Liver (tissue), 8 donors: ENCODE measurements at regions not wholly inside any gene's neighbourhood (a gene's known extent, or its start where the extent isn't known, plus 50 kb on each side); places are given as distances from the start of the nearest gene placed in this dataset.

Experiments used
- DNase-seq: peaks from one replicate; pipeline ENCODE4 v3.0.0-alpha.2; 2017; ENCODE audit warnings: low spot score
- H3K27ac ChIP-seq, 2 donors: one replicate each; pipeline ENCODE4 v1.7.0; 2013; ENCODE audit warnings: inconsistent platforms in 2 of 2, low read length in 2 of 2, control low read depth in 1 of 2, low read depth in 1 of 2, mild to moderate bottlenecking in 1 of 2
- H3K27me3 ChIP-seq, 4 donors: one replicate each; pipeline versions ENCODE4 v1.6.1 to v1.7.0; 2013; ENCODE audit warnings: low read length in 3 of 4, inconsistent platforms in 1 of 4, mild to moderate bottlenecking in 1 of 4, moderate library complexity in 1 of 4; ENCODE audit not compliant: control insufficient read depth in 4 of 4, insufficient read depth in 4 of 4
- H3K36me3 ChIP-seq, 4 donors: one replicate each; pipeline versions ENCODE4 v1.6.1 to v1.7.0; 2013; ENCODE audit warnings: low read length in 3 of 4, mild to moderate bottlenecking in 3 of 4, low read depth in 1 of 4, moderate library complexity in 1 of 4; ENCODE audit not compliant: control insufficient read depth in 4 of 4, insufficient read depth in 3 of 4
- H3K4me1 ChIP-seq, 4 donors: one replicate each; pipeline versions ENCODE4 v1.6.1 to v1.7.0; 2013; ENCODE audit warnings: low read length in 3 of 4, mild to moderate bottlenecking in 3 of 4, moderate library complexity in 1 of 4; ENCODE audit not compliant: control insufficient read depth in 4 of 4, insufficient read depth in 4 of 4
- H3K4me3 ChIP-seq, 3 donors: one replicate each; pipeline versions ENCODE4 v1.6.1 to v1.7.0; 2013; ENCODE audit warnings: low read length in 3 of 3, control low read depth in 1 of 3, low read depth in 1 of 3, mild to moderate bottlenecking in 1 of 3
- H3K9ac ChIP-seq, 2 donors: one replicate each; pipeline ENCODE4 v1.7.0; 2013; ENCODE audit warnings: low read length in 2 of 2, mild to moderate bottlenecking in 2 of 2, moderate library complexity in 2 of 2, control low read depth in 1 of 2, low read depth in 1 of 2
- H3K9me3 ChIP-seq, 4 donors: one replicate each; pipeline versions ENCODE4 v1.6.1 to v1.7.0; 2013; ENCODE audit warnings: low read length in 3 of 4; ENCODE audit not compliant: control insufficient read depth in 4 of 4
- EGR1 ChIP-seq, 2 donors: IDR thresholded peaks; 2 replicates each; pipeline ENCODE4 v1.6.1; 2016 to 2018; ENCODE audit warnings: antibody characterized with exemption in 2 of 2, low read depth in 2 of 2
- FOXA1 ChIP-seq: IDR thresholded peaks from 2 replicates; pipeline ENCODE4 v1.6.1; 2016; ENCODE audit warnings: antibody characterized with exemption
- FOXA2 ChIP-seq: IDR thresholded peaks from 2 replicates; pipeline ENCODE4 v1.6.1; 2016; ENCODE audit warnings: antibody characterized with exemption
- GABPA ChIP-seq, 2 donors: IDR thresholded peaks in 1 of 2; conservative IDR thresholded peaks in 1 of 2; 2 replicates each; pipeline ENCODE4 v1.6.1; 2016; ENCODE audit warnings: antibody characterized with exemption in 2 of 2, mild to moderate bottlenecking in 1 of 2, moderate library complexity in 1 of 2
- HNF4A ChIP-seq, 2 donors: conservative IDR thresholded peaks; 2 replicates each; pipeline ENCODE4 v1.6.1; 2016; ENCODE audit warnings: antibody characterized with exemption in 2 of 2, mild to moderate bottlenecking in 2 of 2
- HNF4G ChIP-seq: IDR thresholded peaks from 2 replicates; pipeline ENCODE4 v1.6.1; 2016; ENCODE audit warnings: antibody characterized with exemption
- JUND ChIP-seq, 2 donors: IDR thresholded peaks; 2 replicates each; pipeline ENCODE4 v1.6.1; 2016; ENCODE audit warnings: antibody characterized with exemption in 2 of 2
- RAD21 ChIP-seq, 2 donors: IDR thresholded peaks; 2 replicates each; pipeline ENCODE4 v1.6.1; 2016; ENCODE audit warnings: antibody characterized with exemption in 2 of 2, mild to moderate bottlenecking in 2 of 2
- RXRA ChIP-seq, 2 donors: IDR thresholded peaks; 2 replicates each; pipeline ENCODE4 v1.6.1; 2017 to 2018; ENCODE audit warnings: antibody characterized with exemption in 2 of 2, mild to moderate bottlenecking in 1 of 2
- SP1 ChIP-seq: IDR thresholded peaks from 2 replicates; pipeline ENCODE4 v1.6.1; 2018; ENCODE audit warnings: antibody characterized with exemption, mild to moderate bottlenecking
- YY1 ChIP-seq: IDR thresholded peaks from 2 replicates; pipeline ENCODE4 v1.6.1; 2016; ENCODE audit warnings: antibody characterized with exemption, mild to moderate bottlenecking
- WGBS: extraction: QIAGEN DNeasy Blood & Tissue Kit; methylation state at CpG from one replicate; pipeline ENCODE4 v1.1.7; 2013; 5-methylcytosine and 5-hydroxymethylcytosine counted together
- TF ChIP-seq, protein P1 (sequence below): IDR thresholded peaks from 2 replicates; pipeline ENCODE4 v1.6.1; 2016; ENCODE audit warnings: antibody characterized with exemption
- TF ChIP-seq, protein P2 (sequence below): IDR thresholded peaks from 2 replicates; pipeline ENCODE4 v1.6.1; 2016; ENCODE audit warnings: antibody characterized with exemption, mild to moderate bottlenecking
- TF ChIP-seq, protein P3 (sequence below): fragments of 150-350 bp; IDR thresholded peaks from 2 replicates; pipeline ENCODE4 v1.5.1; 2017; ENCODE audit warnings: improper control_type of control experiment, low read depth, low read length; ENCODE audit not compliant: missing input control
- TF ChIP-seq, protein P4 (sequence below): IDR thresholded peaks from 2 replicates; pipeline ENCODE4 v1.6.1; 2016; ENCODE audit warnings: antibody characterized with exemption
- TF ChIP-seq, protein P5 (sequence below): IDR thresholded peaks from 2 replicates; pipeline ENCODE4 v1.6.1; 2016; ENCODE audit warnings: antibody characterized with exemption
- donor health status: healthy.
- donor health status: healthy.
- donor health status: healthy.
- donor health status: healthy.
- donor health status: healthy.

DNA sequence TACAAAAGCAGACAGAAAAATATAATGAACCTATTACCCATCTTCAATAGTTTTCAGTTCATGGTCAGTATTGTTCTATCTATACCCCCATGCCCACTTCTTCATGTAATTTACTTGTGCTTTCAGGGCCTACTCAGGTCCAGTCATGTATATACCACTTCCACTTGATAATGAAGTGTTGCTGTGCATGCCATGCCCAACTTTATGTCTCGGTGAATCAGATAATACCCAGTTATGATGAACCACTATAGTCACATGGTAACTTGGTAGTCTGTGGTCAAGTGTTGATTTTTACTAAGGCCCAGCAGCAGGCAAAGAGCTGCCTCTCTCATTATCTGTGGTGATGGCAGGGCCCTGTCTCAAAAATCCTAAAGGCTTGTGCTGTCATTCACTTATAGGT is 70.7 kb upstream of the IL33 start:
- 99% methylated on average over 1 of the region's 1 CpG for WGBS
- Histone ChIP-seq H3K36me3 (no peaks in the 10 kb centered on the region), H3K4me3 (no peak overlapping the region), H3K27ac (no peak overlapping the region), H3K9ac (no peak overlapping the region), H3K27me3 (no peaks in the 10 kb centered on the region), H3K4me1 (peaks cover 6 to 14% (median 12%) of the 10 kb centered on the region in 4 donors), H3K9me3 (no peaks in the 10 kb centered on the region)
- TF ChIP-seq FOXA1: no peak
- no peak for TF ChIP-seq SP1
- TF ChIP-seq, protein P1, sequence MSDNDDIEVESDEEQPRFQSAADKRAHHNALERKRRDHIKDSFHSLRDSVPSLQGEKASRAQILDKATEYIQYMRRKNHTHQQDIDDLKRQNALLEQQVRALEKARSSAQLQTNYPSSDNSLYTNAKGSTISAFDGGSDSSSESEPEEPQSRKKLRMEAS: no peak
- TF ChIP-seq FOXA2: no peak
- TF ChIP-seq, protein P2, sequence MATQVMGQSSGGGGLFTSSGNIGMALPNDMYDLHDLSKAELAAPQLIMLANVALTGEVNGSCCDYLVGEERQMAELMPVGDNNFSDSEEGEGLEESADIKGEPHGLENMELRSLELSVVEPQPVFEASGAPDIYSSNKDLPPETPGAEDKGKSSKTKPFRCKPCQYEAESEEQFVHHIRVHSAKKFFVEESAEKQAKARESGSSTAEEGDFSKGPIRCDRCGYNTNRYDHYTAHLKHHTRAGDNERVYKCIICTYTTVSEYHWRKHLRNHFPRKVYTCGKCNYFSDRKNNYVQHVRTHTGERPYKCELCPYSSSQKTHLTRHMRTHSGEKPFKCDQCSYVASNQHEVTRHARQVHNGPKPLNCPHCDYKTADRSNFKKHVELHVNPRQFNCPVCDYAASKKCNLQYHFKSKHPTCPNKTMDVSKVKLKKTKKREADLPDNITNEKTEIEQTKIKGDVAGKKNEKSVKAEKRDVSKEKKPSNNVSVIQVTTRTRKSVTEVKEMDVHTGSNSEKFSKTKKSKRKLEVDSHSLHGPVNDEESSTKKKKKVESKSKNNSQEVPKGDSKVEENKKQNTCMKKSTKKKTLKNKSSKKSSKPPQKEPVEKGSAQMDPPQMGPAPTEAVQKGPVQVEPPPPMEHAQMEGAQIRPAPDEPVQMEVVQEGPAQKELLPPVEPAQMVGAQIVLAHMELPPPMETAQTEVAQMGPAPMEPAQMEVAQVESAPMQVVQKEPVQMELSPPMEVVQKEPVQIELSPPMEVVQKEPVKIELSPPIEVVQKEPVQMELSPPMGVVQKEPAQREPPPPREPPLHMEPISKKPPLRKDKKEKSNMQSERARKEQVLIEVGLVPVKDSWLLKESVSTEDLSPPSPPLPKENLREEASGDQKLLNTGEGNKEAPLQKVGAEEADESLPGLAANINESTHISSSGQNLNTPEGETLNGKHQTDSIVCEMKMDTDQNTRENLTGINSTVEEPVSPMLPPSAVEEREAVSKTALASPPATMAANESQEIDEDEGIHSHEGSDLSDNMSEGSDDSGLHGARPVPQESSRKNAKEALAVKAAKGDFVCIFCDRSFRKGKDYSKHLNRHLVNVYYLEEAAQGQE: no peak
- no peak for TF ChIP-seq RAD21 (IDR thresholded peaks at IDR 0.05)
- TF ChIP-seq GABPA (IDR thresholded peaks at IDR 0.05 in 1 of 2, conservative IDR thresholded peaks at IDR 0.05 in 1 of 2): no peak
- TF ChIP-seq, protein P3, sequence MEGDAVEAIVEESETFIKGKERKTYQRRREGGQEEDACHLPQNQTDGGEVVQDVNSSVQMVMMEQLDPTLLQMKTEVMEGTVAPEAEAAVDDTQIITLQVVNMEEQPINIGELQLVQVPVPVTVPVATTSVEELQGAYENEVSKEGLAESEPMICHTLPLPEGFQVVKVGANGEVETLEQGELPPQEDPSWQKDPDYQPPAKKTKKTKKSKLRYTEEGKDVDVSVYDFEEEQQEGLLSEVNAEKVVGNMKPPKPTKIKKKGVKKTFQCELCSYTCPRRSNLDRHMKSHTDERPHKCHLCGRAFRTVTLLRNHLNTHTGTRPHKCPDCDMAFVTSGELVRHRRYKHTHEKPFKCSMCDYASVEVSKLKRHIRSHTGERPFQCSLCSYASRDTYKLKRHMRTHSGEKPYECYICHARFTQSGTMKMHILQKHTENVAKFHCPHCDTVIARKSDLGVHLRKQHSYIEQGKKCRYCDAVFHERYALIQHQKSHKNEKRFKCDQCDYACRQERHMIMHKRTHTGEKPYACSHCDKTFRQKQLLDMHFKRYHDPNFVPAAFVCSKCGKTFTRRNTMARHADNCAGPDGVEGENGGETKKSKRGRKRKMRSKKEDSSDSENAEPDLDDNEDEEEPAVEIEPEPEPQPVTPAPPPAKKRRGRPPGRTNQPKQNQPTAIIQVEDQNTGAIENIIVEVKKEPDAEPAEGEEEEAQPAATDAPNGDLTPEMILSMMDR: no peak
- TF ChIP-seq, protein P4, sequence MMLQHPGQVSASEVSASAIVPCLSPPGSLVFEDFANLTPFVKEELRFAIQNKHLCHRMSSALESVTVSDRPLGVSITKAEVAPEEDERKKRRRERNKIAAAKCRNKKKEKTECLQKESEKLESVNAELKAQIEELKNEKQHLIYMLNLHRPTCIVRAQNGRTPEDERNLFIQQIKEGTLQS: no peak
- TF ChIP-seq EGR1 (IDR thresholded peaks at IDR 0.05; ENCODE audit: low read depth in 2 of 2): no peak
- no peak for TF ChIP-seq HNF4A (conservative IDR thresholded peaks at IDR 0.05)
- no peak for TF ChIP-seq YY1
- TF ChIP-seq, protein P5, sequence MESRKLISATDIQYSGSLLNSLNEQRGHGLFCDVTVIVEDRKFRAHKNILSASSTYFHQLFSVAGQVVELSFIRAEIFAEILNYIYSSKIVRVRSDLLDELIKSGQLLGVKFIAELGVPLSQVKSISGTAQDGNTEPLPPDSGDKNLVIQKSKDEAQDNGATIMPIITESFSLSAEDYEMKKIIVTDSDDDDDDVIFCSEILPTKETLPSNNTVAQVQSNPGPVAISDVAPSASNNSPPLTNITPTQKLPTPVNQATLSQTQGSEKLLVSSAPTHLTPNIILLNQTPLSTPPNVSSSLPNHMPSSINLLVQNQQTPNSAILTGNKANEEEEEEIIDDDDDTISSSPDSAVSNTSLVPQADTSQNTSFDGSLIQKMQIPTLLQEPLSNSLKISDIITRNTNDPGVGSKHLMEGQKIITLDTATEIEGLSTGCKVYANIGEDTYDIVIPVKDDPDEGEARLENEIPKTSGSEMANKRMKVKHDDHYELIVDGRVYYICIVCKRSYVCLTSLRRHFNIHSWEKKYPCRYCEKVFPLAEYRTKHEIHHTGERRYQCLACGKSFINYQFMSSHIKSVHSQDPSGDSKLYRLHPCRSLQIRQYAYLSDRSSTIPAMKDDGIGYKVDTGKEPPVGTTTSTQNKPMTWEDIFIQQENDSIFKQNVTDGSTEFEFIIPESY: no peak
- TF ChIP-seq JUND (IDR thresholded peaks at IDR 0.05): no peak
- TF ChIP-seq RXRA (IDR thresholded peaks at IDR 0.05): no peak
- no peak for TF ChIP-seq HNF4G
- DNase-seq: no peak
